PC-9 (cell line): ENCODE measurements at regions not wholly inside any gene's neighbourhood (a gene's known extent, or its start where the extent isn't known, plus 50 kb on each side); places are given as distances from the start of the nearest gene placed in this dataset.

Experiments used
- BruUV-seq: library from RNA; stranded (reverse); fragments of 400-500 nt; replicated peaks from 2 replicates; lab custom pipeline; 2021; lab: Mats Ljungman, UMichigan
- CTCF ChIA-PET: fragments of 300-600 bp; sonication (Branson Sonifier 250); formaldehyde crosslinking; loops from one replicate; lab custom pipeline; 2022; ENCODE audit warnings: antibody characterized with exemption; lab: Charles Lee
- POLR2A ChIA-PET: fragments of 300-600 bp; sonication (Branson Sonifier 250); formaldehyde crosslinking; loops from one replicate; lab custom pipeline; 2022; ENCODE audit warnings: antibody characterized with exemption; ENCODE audit not compliant: unreplicated experiment; lab: Charles Lee
- DNase-seq, 2 experiments: peaks; one replicate each; pipeline versions ENCODE4 v3.0.0 to v3.0.0-alpha.2; 2015 to 2022; ENCODE audit warnings: mixed read lengths in 1 of 2
- H2AFZ ChIP-seq: fragments of 200-600 bp; sonication (generic); 2 replicates; pipeline ENCODE4 v1.8.1; 2017; ENCODE audit warnings: antibody characterized with exemption
- H3F3A ChIP-seq: fragments of 200-600 bp; sonication (generic); 2 replicates; pipeline ENCODE4 v1.8.1; 2017; ENCODE audit warnings: antibody characterized with exemption, mild to moderate bottlenecking, low read depth; ENCODE audit not compliant: insufficient read depth
- H3K27ac ChIP-seq: fragments of 200-600 bp; sonication (generic); 2 replicates; pipeline ENCODE4 v1.6.1; 2016; ENCODE audit warnings: mixed run types
- H3K27me3 ChIP-seq: fragments of 200-600 bp; sonication (generic); 2 replicates; pipeline ENCODE4 v1.6.1; 2016; ENCODE audit warnings: low read depth, mixed run types; ENCODE audit not compliant: insufficient read depth
- H3K36me3 ChIP-seq: fragments of 200-600 bp; sonication (generic); 2 replicates; pipeline ENCODE4 v1.6.1; 2016; ENCODE audit warnings: low read depth, mixed run types
- H3K4me1 ChIP-seq: fragments of 200-600 bp; sonication (generic); replicated peaks from 2 replicates; pipeline ENCODE4 v1.6.1; 2016; ENCODE audit warnings: mixed run types; ENCODE audit not compliant: insufficient read depth
- H3K4me2 ChIP-seq: fragments of 200-600 bp; sonication (generic); 2 replicates; pipeline ENCODE4 v1.6.1; 2017; ENCODE audit warnings: mixed run types
- H3K4me3 ChIP-seq: fragments of 200-600 bp; sonication (generic); 2 replicates; pipeline ENCODE4 v1.6.1; 2016; ENCODE audit warnings: mixed run types
- H3K79me2 ChIP-seq: fragments of 200-600 bp; sonication (generic); 2 replicates; pipeline ENCODE4 v1.6.1; 2017; ENCODE audit warnings: low read depth, mixed run types
- H3K9me2 ChIP-seq: fragments of 200-600 bp; sonication (generic); 2 replicates; pipeline ENCODE4 v1.8.1; 2017; ENCODE audit warnings: mild to moderate bottlenecking; ENCODE audit not compliant: insufficient read depth
- H3K9me3 ChIP-seq: fragments of 200-600 bp; sonication (generic); 2 replicates; pipeline ENCODE4 v1.8.1; 2016; ENCODE audit warnings: low read depth; ENCODE audit not compliant: insufficient read depth
- H4K20me1 ChIP-seq: fragments of 200-600 bp; sonication (generic); 2 replicates; pipeline ENCODE4 v1.8.1; 2017; ENCODE audit not compliant: insufficient read depth
- CTCF ChIP-seq: fragments of 200-600 bp; sonication (generic); conservative IDR thresholded peaks from 2 replicates; pipeline ENCODE4 v1.6.1; 2017; ENCODE audit warnings: mixed run types, antibody characterized with exemption, mild to moderate bottlenecking, moderate library complexity
- EZH2 ChIP-seq: fragments of 200-600 bp; sonication (generic); IDR thresholded peaks from 2 replicates; pipeline ENCODE4 v1.8.0; 2017; ENCODE audit warnings: antibody characterized with exemption, low read depth
- intact Hi-C: fragments of 100-400 bp; cut with micrococcal nuclease; formaldehyde crosslinking; loops from one replicate; pipeline ENCODE4 v1.10.0; 2022; ENCODE audit not compliant: unreplicated experiment

GRCh38 chrX:110512341-110512740 is 153.7 kb downstream of the RTL9 start:
- Histone ChIP-seq H3K36me3 (no peaks in the 10 kb centered on the region), H3K9me3 (no peaks in the 10 kb centered on the region), H3K4me1 (peaks cover 17% of the 10 kb centered on the region; the same call in 1 of the 2 replicates), H3K79me2 (no peaks in the 10 kb centered on the region), H3K4me3 (no peak overlapping the region), H3K27me3 (no peaks in the 10 kb centered on the region), H3K4me2 (no peak overlapping the region), H2AFZ (no peak overlapping the region), H3F3A (0 out of 2 replicates have a peak, but pooled peaks cover 4% of the 10 kb centered on the region), H3K27ac (no peak overlapping the region), H3K9me2 (no peaks in the 10 kb centered on the region), H4K20me1 (no peaks in the 10 kb centered on the region)
- TF ChIP-seq EZH2 (no peak), CTCF (no peak)
- BruUV-seq: no TSS peak
- ChIA-PET POLR2A (no interaction called here), CTCF (no interaction called here)
- intact Hi-C loops: no loop called here
- DNase-seq: no peak

- Histone ChIP-seq H3K9me2 (no peaks in the 10 kb centered on the region), H3K4me3 (no peak overlapping the region), H2AFZ (no peak overlapping the region), H3F3A (0 out of 2 replicates have a peak, but pooled peaks cover 1% of the 10 kb centered on the region), H3K27me3 (no peaks in the 10 kb centered on the region), H3K4me1 (peaks cover 13% of the 10 kb centered on the region; the same call in 1 of the 2 replicates), H3K27ac (no peak overlapping the region), H4K20me1 (no peaks in the 10 kb centered on the region), H3K79me2 (no peaks in the 10 kb centered on the region), H3K36me3 (no peaks in the 10 kb centered on the region), H3K9me3 (no peaks in the 10 kb centered on the region), H3K4me2 (no peak overlapping the region)
- intact Hi-C loops: no loop called here
- BruUV-seq: no TSS peak
- DNase-seq: no peak
- CTCF ChIA-PET: no interaction called here
- POLR2A ChIA-PET: no interaction called here
- TF ChIP-seq EZH2 (no peak), CTCF (no peak)
Measured at GRCh38 chrX:110514509-110514908, 155.9 kb downstream of the RTL9 start.

GRCh38 chrX:110519501-110519900 is 160.9 kb downstream of the RTL9 start:
- TF ChIP-seq EZH2 (no peak), CTCF (no peak)
- ChIA-PET CTCF (no interaction called here), POLR2A (no interaction called here)
- Histone ChIP-seq H3F3A (no peaks in the 10 kb centered on the region), H3K4me3 (no peak overlapping the region), H3K4me1 (no peaks in the 10 kb centered on the region), H3K27me3 (no peaks in the 10 kb centered on the region), H2AFZ (no peak overlapping the region), H3K36me3 (no peaks in the 10 kb centered on the region), H3K79me2 (no peaks in the 10 kb centered on the region), H3K9me2 (no peaks in the 10 kb centered on the region), H4K20me1 (no peaks in the 10 kb centered on the region), H3K4me2 (no peak overlapping the region), H3K27ac (no peak overlapping the region), H3K9me3 (no peaks in the 10 kb centered on the region)
- intact Hi-C loops: no loop called here
- DNase-seq: no peak
- no TSS peak for BruUV-seq
